ENCODE measurements at regions not wholly inside any gene's neighbourhood (a gene's known extent, or its start where the extent isn't known, plus 50 kb on each side); places are given as distances from the start of the nearest gene placed in this dataset.

GRCh38 chr3:180829409-180830405 is 82.8 kb upstream of the FXR1 start:
- no peaks in the 10 kb centered on the region for H3K9me2 ChIP-seq (ENCODE audit: insufficient read depth, low read length)
- no peak overlapping the region for H3K4me2 ChIP-seq (ENCODE audit: low read length)
- no peaks in the 10 kb centered on the region for H3K36me3 ChIP-seq (ENCODE audit: insufficient read depth, low read length)
- ChIA-PET POLR2A (interaction anchor here (0.6 to 0.9 kb wide), 2 partner anchors 17 to 29 kb away, joined by 3 to 4 read pairs; no protein-coding TSS in a partner anchor), CTCF (ENCODE audit: unreplicated experiment) (no interaction called here)
- H3K27ac ChIP-seq (ENCODE audit: low read depth, low read length, poor library complexity, severe bottlenecking), result no peak overlapping the region
- TF ChIP-seq CTCF (conservative IDR thresholded peaks at IDR 0.05; ENCODE audit: low read length), result no peak
- TF ChIP-seq EZH2phosphoT487 (IDR thresholded peaks at IDR 0.05; ENCODE audit: borderline replicate concordance, low read depth, low read length), result no peak
- H4K20me1 ChIP-seq (ENCODE audit: insufficient read depth, low read length), result no peaks in the 10 kb centered on the region
- no peaks in the 10 kb centered on the region for H3K9me3 ChIP-seq (ENCODE audit: low read length)
- BruUV-seq (replicated peaks), result no TSS peak
- no peak overlapping the region for H3K4me3 ChIP-seq (ENCODE audit: low read depth, low read length, poor library complexity, severe bottlenecking)
- DNase-seq (ENCODE audit: low spot score), result no peak
- H3K4me1 ChIP-seq (ENCODE audit: insufficient read depth, low read length, poor library complexity, severe bottlenecking), result no peaks in the 10 kb centered on the region
- no peaks in the 10 kb centered on the region for H3K79me2 ChIP-seq (ENCODE audit: insufficient read depth, low read depth, low read length)
- no peak overlapping the region for H2AFZ ChIP-seq (ENCODE audit: low read length)
- intact Hi-C loops (cut with micrococcal nuclease; ENCODE audit: unreplicated experiment), result no loop called here

- no peak for TF ChIP-seq EZH2phosphoT487 (IDR thresholded peaks at IDR 0.05; ENCODE audit: borderline replicate concordance, low read depth, low read length)
- no peak for TF ChIP-seq CTCF (conservative IDR thresholded peaks at IDR 0.05; ENCODE audit: low read length)
- H3K4me3 ChIP-seq (ENCODE audit: low read depth, low read length, poor library complexity, severe bottlenecking), result no peak overlapping the region
- H3K9me3 ChIP-seq (ENCODE audit: low read length), result no peaks in the 10 kb centered on the region
- no peaks in the 10 kb centered on the region for H3K4me1 ChIP-seq (ENCODE audit: insufficient read depth, low read length, poor library complexity, severe bottlenecking)
- ChIA-PET POLR2A (no interaction called here), CTCF (ENCODE audit: unreplicated experiment) (no interaction called here)
- DNase-seq (ENCODE audit: low spot score), result no peak
- no peaks in the 10 kb centered on the region for H3K36me3 ChIP-seq (ENCODE audit: insufficient read depth, low read length)
- intact Hi-C loops (cut with micrococcal nuclease; ENCODE audit: unreplicated experiment), result no loop called here
- no TSS peak for BruUV-seq (replicated peaks)
- H2AFZ ChIP-seq (ENCODE audit: low read length), result no peak overlapping the region
- H3K4me2 ChIP-seq (ENCODE audit: low read length), result no peak overlapping the region
- H3K27ac ChIP-seq (ENCODE audit: low read depth, low read length, poor library complexity, severe bottlenecking), result no peak overlapping the region
- no peaks in the 10 kb centered on the region for H3K9me2 ChIP-seq (ENCODE audit: insufficient read depth, low read length)
- no peaks in the 10 kb centered on the region for H4K20me1 ChIP-seq (ENCODE audit: insufficient read depth, low read length)
- no peaks in the 10 kb centered on the region for H3K79me2 ChIP-seq (ENCODE audit: insufficient read depth, low read depth, low read length)
Observed at GRCh38 chr3:180835501-180835900, 77.0 kb upstream of the FXR1 start.

GRCh38 chr3:180836766-180837165 is 75.7 kb upstream of the FXR1 start:
- Histone ChIP-seq H4K20me1 (ENCODE audit: insufficient read depth, low read length) (no peaks in the 10 kb centered on the region), H3K36me3 (ENCODE audit: insufficient read depth, low read length) (no peaks in the 10 kb centered on the region), H3K79me2 (ENCODE audit: insufficient read depth, low read depth, low read length) (no peaks in the 10 kb centered on the region), H2AFZ (ENCODE audit: low read length) (no peak overlapping the region), H3K4me2 (ENCODE audit: low read length) (no peak overlapping the region), H3K9me2 (ENCODE audit: insufficient read depth, low read length) (no peaks in the 10 kb centered on the region), H3K4me1 (ENCODE audit: insufficient read depth, low read length, poor library complexity, severe bottlenecking) (no peaks in the 10 kb centered on the region), H3K27ac (ENCODE audit: low read depth, low read length, poor library complexity, severe bottlenecking) (no peak overlapping the region), H3K4me3 (ENCODE audit: low read depth, low read length, poor library complexity, severe bottlenecking) (no peak overlapping the region), H3K9me3 (ENCODE audit: low read length) (no peaks in the 10 kb centered on the region)
- TF ChIP-seq CTCF (conservative IDR thresholded peaks at IDR 0.05; ENCODE audit: low read length) (no peak), EZH2phosphoT487 (IDR thresholded peaks at IDR 0.05; ENCODE audit: borderline replicate concordance, low read depth, low read length) (no peak)
- DNase-seq (ENCODE audit: low spot score), result no peak
- ChIA-PET CTCF (ENCODE audit: unreplicated experiment) (no interaction called here), POLR2A (no interaction called here)
- BruUV-seq (replicated peaks), result no TSS peak
- intact Hi-C loops (cut with micrococcal nuclease; ENCODE audit: unreplicated experiment), result no loop called here
